H1 (cell line): ENCODE measurements at regions not wholly inside any gene's neighbourhood (a gene's known extent, or its start where the extent isn't known, plus 50 kb on each side); places are given as distances from the start of the nearest gene placed in this dataset.

ENCODE experiments used
- CTCF ChIA-PET: fragments of 300-600 bp; sonication (Branson Sonifier 250); formaldehyde crosslinking; loops from one replicate; lab custom pipeline; 2021; ENCODE audit not compliant: partially characterized antibody; lab: Charles Lee
- POLR2A ChIA-PET: fragments of 300-600 bp; sonication (Branson Sonifier 250); formaldehyde crosslinking; loops from one replicate; lab custom pipeline; 2021; ENCODE audit warnings: inconsistent platforms; ENCODE audit not compliant: partially characterized antibody; lab: Charles Lee
- DNase-seq, 2 experiments: peaks; one replicate each; pipeline versions ENCODE4 v3.0.0 to v3.0.0-alpha.2; 2010 to 2022; ENCODE audit warnings: low spot score in 2 of 2, low read depth in 1 of 2, mixed read lengths in 1 of 2
- FAIRE-seq: peaks from 2 replicates; lab custom pipeline; 2011; peaks lifted over from hg19 to GRCh38; lab: Jason Lieb, UNC
- H2AFZ ChIP-seq: 2 replicates; pipeline ENCODE4 v1.8.1; 2012; ENCODE audit warnings: low read length, inconsistent platforms
- H2AK5ac ChIP-seq: 2 replicates; pipeline ENCODE4 v1.6.1; 2013; ENCODE audit warnings: low read depth, low read length
- H2BK120ac ChIP-seq: replicated peaks from 2 replicates; pipeline ENCODE3; 2013; ENCODE audit warnings: low read depth, low read length, inconsistent platforms
- H2BK12ac ChIP-seq: 2 replicates; pipeline ENCODE4 v1.6.1; 2013; ENCODE audit warnings: low read depth, low read length
- H2BK15ac ChIP-seq: 2 replicates; pipeline ENCODE4 v1.6.1; 2013; ENCODE audit warnings: low read length
- H2BK20ac ChIP-seq: 2 replicates; pipeline ENCODE4 v1.6.1; 2013; ENCODE audit warnings: low read length
- H2BK5ac ChIP-seq: 2 replicates; pipeline ENCODE4 v1.6.1; 2013; ENCODE audit warnings: low read depth, low read length
- H3K14ac ChIP-seq: 2 replicates; pipeline ENCODE4 v1.6.1; 2013; ENCODE audit warnings: inconsistent platforms; ENCODE audit not compliant: insufficient read length
- H3K18ac ChIP-seq: 2 replicates; pipeline ENCODE4 v1.6.1; 2013; ENCODE audit warnings: low read length; ENCODE audit errors: extremely low read depth
- H3K23ac ChIP-seq: 2 replicates; pipeline ENCODE4 v1.6.1; 2013; ENCODE audit warnings: inconsistent platforms; ENCODE audit not compliant: insufficient read length
- H3K23me2 ChIP-seq: 2 replicates; pipeline ENCODE4 v1.6.1; 2013; ENCODE audit warnings: low read depth, low read length
- H3K27ac ChIP-seq: 2 replicates; pipeline ENCODE4 v1.6.1; 2011; ENCODE audit warnings: low read depth, low read length, inconsistent platforms
- H3K27me3 ChIP-seq, 4 experiments: replicated peaks in 1 of 4; 1 replicate in 1 of 4; 2 replicates in 3 of 4; pipeline versions ENCODE4 v1.6.1 to v1.8.1; 2011 to 2013; ENCODE audit warnings: low read length in 3 of 4, mild to moderate bottlenecking in 3 of 4, inconsistent platforms in 2 of 4, mixed read lengths in 2 of 4, moderate library complexity in 1 of 4; ENCODE audit not compliant: control insufficient read depth in 3 of 4, insufficient read depth in 3 of 4; ENCODE audit errors: extremely low read depth in 1 of 4
- H3K36me3 ChIP-seq, 4 experiments: 2 replicates each; pipeline versions ENCODE4 v1.6.1 to v1.8.1; 2011 to 2013; ENCODE audit warnings: mild to moderate bottlenecking in 4 of 4, low read length in 3 of 4, moderate library complexity in 2 of 4, control low read depth in 1 of 4, inconsistent platforms in 1 of 4; ENCODE audit not compliant: insufficient read depth in 4 of 4, control insufficient read depth in 2 of 4
- H3K4ac ChIP-seq: replicated peaks from 2 replicates; pipeline ENCODE3; 2013; ENCODE audit warnings: low read length, low read depth, mixed read lengths, inconsistent platforms; ENCODE audit not compliant: insufficient read length
- H3K4me1 ChIP-seq, 4 experiments: replicated peaks in 1 of 4; 1 replicate in 1 of 4; 2 replicates in 3 of 4; pipeline versions ENCODE4 v1.6.1 to v1.8.1; 2011 to 2013; ENCODE audit warnings: low read length in 3 of 4, inconsistent platforms in 2 of 4, mixed read lengths in 1 of 4; ENCODE audit not compliant: insufficient read depth in 4 of 4, control insufficient read depth in 3 of 4
- H3K4me2 ChIP-seq, 2 experiments: 2 replicates each; pipeline versions ENCODE4 v1.6.1 to v1.8.1; 2011 to 2013; ENCODE audit warnings: low read depth in 2 of 2, low read length in 2 of 2, control low read depth in 1 of 2, inconsistent platforms in 1 of 2, mild to moderate bottlenecking in 1 of 2; ENCODE audit not compliant: insufficient read depth in 1 of 2
- H3K4me3 ChIP-seq, 4 experiments: fragments of 200-600, 300-600 bp in 1 of 4; sonication (generic), shearing (Covaris generic), sonication (Bioruptor Twin) in 1 of 4; 2 replicates each; pipeline versions ENCODE4 v1.5.1 to v1.8.1; 2011 to 2016; ENCODE audit warnings: low read length in 4 of 4, low read depth in 3 of 4, control low read depth in 2 of 4, inconsistent platforms in 2 of 4, mild to moderate bottlenecking in 2 of 4, mixed read lengths in 1 of 4, moderate library complexity in 1 of 4; ENCODE audit not compliant: insufficient read depth in 2 of 4; ENCODE audit errors: extremely low read depth in 1 of 4
- H3K56ac ChIP-seq: replicated peaks from 2 replicates; pipeline ENCODE3; 2013; ENCODE audit warnings: low read depth, mild to moderate bottlenecking, mixed read lengths, low read length, inconsistent platforms; ENCODE audit not compliant: insufficient read length
- H3K79me1 ChIP-seq: 2 replicates; pipeline ENCODE4 v1.6.1; 2013; ENCODE audit warnings: low read depth, low read length, control low read depth
- H3K79me2 ChIP-seq, 2 experiments: 2 replicates each; pipeline versions ENCODE4 v1.6.1 to v1.8.1; 2012 to 2013; ENCODE audit warnings: low read length in 2 of 2, mild to moderate bottlenecking in 2 of 2, inconsistent platforms in 1 of 2; ENCODE audit not compliant: insufficient read depth in 2 of 2, control insufficient read depth in 1 of 2
- H3K9ac ChIP-seq, 4 experiments: replicated peaks in 1 of 4; 1 replicate in 1 of 4; 2 replicates in 3 of 4; pipeline versions ENCODE4 v1.6.1 to v1.8.1; 2011 to 2013; ENCODE audit warnings: low read depth in 3 of 4, low read length in 3 of 4, control low read depth in 2 of 4, mild to moderate bottlenecking in 2 of 4, moderate library complexity in 2 of 4, inconsistent platforms in 1 of 4; ENCODE audit errors: extremely low read depth in 1 of 4
- H3K9me3 ChIP-seq, 2 experiments: 2 replicates each; pipeline versions ENCODE4 v1.6.1 to v1.8.1; 2012 to 2013; ENCODE audit warnings: mild to moderate bottlenecking in 2 of 2, moderate library complexity in 2 of 2, control low read depth in 1 of 2, inconsistent platforms in 1 of 2, low read depth in 1 of 2, low read length in 1 of 2, mixed read lengths in 1 of 2; ENCODE audit not compliant: insufficient read depth in 2 of 2
- H4K20me1 ChIP-seq, 2 experiments: replicated peaks in 1 of 2; 2 replicates each; pipeline versions ENCODE3 to v1.8.1; 2011 to 2013; ENCODE audit warnings: inconsistent platforms in 2 of 2, low read length in 2 of 2, mild to moderate bottlenecking in 1 of 2; ENCODE audit not compliant: insufficient read depth in 2 of 2, control insufficient read depth in 1 of 2
- H4K5ac ChIP-seq: 2 replicates; pipeline ENCODE4 v1.6.1; 2013; ENCODE audit warnings: low read length, low read depth, mixed read lengths, inconsistent platforms; ENCODE audit not compliant: insufficient read length
- H4K8ac ChIP-seq: 2 replicates; pipeline ENCODE4 v1.8.0; 2013; ENCODE audit warnings: mild to moderate bottlenecking, moderate library complexity, low read length, inconsistent platforms; ENCODE audit not compliant: insufficient read depth; ENCODE audit errors: extremely low read depth
- H4K91ac ChIP-seq: replicated peaks from 2 replicates; pipeline ENCODE3; 2013; ENCODE audit warnings: low read length, mixed read lengths, inconsistent platforms; ENCODE audit not compliant: insufficient read length
- BCL11A ChIP-seq, 2 experiments: IDR thresholded peaks; one replicate each; pipeline ENCODE4 v1.6.1; 2011; ENCODE audit warnings: low read depth in 2 of 2, low read length in 2 of 2, mild to moderate bottlenecking in 2 of 2
- BRCA1 ChIP-seq: IDR thresholded peaks from 2 replicates; pipeline ENCODE4 v1.6.1; 2012; ENCODE audit warnings: low read depth, low read length, improper control_type of control experiment
- FOSL1 ChIP-seq: IDR thresholded peaks from 2 replicates; pipeline ENCODE4 v1.6.1; 2011; ENCODE audit warnings: mild to moderate bottlenecking, low read depth, low read length, moderate library complexity; ENCODE audit not compliant: insufficient read depth
- GTF2F1 ChIP-seq: IDR thresholded peaks from 2 replicates; pipeline ENCODE4 v1.6.1; 2012; ENCODE audit warnings: low read depth, low read length, improper control_type of control experiment, borderline replicate concordance
- HDAC2 ChIP-seq, 2 experiments: fragments of 300-600 bp in 1 of 2; sonication (generic) in 1 of 2; IDR thresholded peaks; 2 replicates each; pipeline ENCODE4 v1.6.1; 2011 to 2012; ENCODE audit warnings: low read depth in 2 of 2, low read length in 2 of 2, mild to moderate bottlenecking in 2 of 2, moderate library complexity in 2 of 2, borderline replicate concordance in 1 of 2, inconsistent platforms in 1 of 2
- NANOG ChIP-seq: IDR thresholded peaks from 2 replicates; pipeline ENCODE4 v1.6.1; 2011; ENCODE audit warnings: low read length, low read depth, mild to moderate bottlenecking, inconsistent platforms; ENCODE audit not compliant: insufficient read depth, poor library complexity, severe bottlenecking
- RAD21 ChIP-seq, 2 experiments: IDR thresholded peaks in 1 of 2; conservative IDR thresholded peaks in 1 of 2; 2 replicates each; pipeline ENCODE4 v1.6.1; 2011; ENCODE audit warnings: low read depth in 2 of 2, low read length in 2 of 2, improper control_type of control experiment in 1 of 2, inconsistent platforms in 1 of 2, mild to moderate bottlenecking in 1 of 2, moderate library complexity in 1 of 2
- SP2 ChIP-seq: IDR thresholded peaks from 2 replicates; pipeline ENCODE4 v1.6.1; 2012; ENCODE audit warnings: mild to moderate bottlenecking, low read length, inconsistent platforms
- SRF ChIP-seq: IDR thresholded peaks from 2 replicates; pipeline ENCODE4 v1.6.1; 2011; ENCODE audit warnings: mild to moderate bottlenecking, low read depth, low read length, moderate library complexity
- WGBS, 2 experiments: shearing (Covaris generic) in 1 of 2; methylation state at CpG; one replicate each; pipeline versions ENCODE4 v1.1.6 to v1.1.7; 2013 to 2015; ENCODE audit warnings: low lambda C conversion rate in 2 of 2, mixed read lengths in 2 of 2, inconsistent platforms in 1 of 2, low coverage in 1 of 2, missing lambda C conversion rate in 1 of 2; ENCODE audit not compliant: insufficient replicate concordance in 2 of 2, insufficient coverage in 1 of 2, insufficient read length in 1 of 2; ENCODE audit errors: extremely low coverage in 1 of 2, missing lambda C conversion rate in 1 of 2; 5-methylcytosine and 5-hydroxymethylcytosine counted together
- TF ChIP-seq, protein P1 (sequence below): IDR thresholded peaks from 2 replicates; pipeline ENCODE4 v1.6.1; 2011; ENCODE audit warnings: low read length, improper control_type of control experiment
- TF ChIP-seq, protein P2 (sequence below): IDR thresholded peaks from 2 replicates; pipeline ENCODE4 v1.6.1; 2011; ENCODE audit warnings: low read depth, mild to moderate bottlenecking, low read length; ENCODE audit not compliant: insufficient read depth

DNA sequence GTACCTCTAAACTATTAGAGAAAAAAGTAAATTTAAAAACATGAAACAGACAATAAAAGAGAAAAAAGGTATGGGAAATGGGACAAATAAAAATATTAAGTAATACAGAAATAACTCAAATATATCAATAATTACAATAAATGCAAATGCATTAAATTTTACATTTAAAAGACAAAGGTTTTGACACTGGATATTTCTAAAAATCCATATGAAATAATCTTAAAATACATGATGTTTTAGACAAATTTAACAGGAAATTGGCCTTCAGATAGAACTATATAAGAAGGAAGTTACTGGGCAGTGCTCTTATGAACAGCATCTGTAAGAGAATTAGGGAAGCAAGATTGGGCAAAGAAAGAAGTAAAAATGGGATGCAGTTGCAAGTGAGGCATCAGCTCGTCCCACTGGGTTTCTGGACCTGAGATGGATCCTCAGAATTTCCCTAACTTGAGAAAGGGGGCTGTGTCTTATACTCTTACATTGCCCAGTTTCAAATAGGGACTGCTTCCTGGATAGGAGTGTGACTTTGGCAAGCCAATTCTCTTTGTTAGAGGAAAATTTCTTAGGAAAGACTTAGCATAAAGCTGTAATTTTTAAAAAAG is 376.7 kb downstream of the SMOC2 start:
- POLR2A ChIA-PET = no interaction called here
- Histone ChIP-seq H2BK5ac (no peak overlapping the region), H2BK120ac (no peak overlapping the region), H2AFZ (no peak overlapping the region), H3K4me2 (no peak overlapping the region), H3K9me3 (no peaks in the 10 kb centered on the region), H3K79me1 (no peaks in the 10 kb centered on the region), H4K20me1 (no peaks in the 10 kb centered on the region), H3K36me3 (no peaks in the 10 kb centered on the region), H3K18ac (no peak overlapping the region), H3K79me2 (no peaks in the 10 kb centered on the region), H3K56ac (no peak overlapping the region), H3K4ac (no peak overlapping the region), H3K27me3 (no peaks in the 10 kb centered on the region), H3K4me1 (no peaks in the 10 kb centered on the region; a peak in 1 of 7 replicates), H3K4me3 (no peak overlapping the region), H4K91ac (no peak overlapping the region), H4K8ac (no peak overlapping the region), H2AK5ac (no peak overlapping the region), H2BK12ac (no peak overlapping the region), H2BK20ac (no peak overlapping the region), H3K23ac (no peak overlapping the region), H3K23me2 (no peaks in the 10 kb centered on the region), H3K27ac (no peak overlapping the region), H3K9ac (no peak overlapping the region), H2BK15ac (no peak overlapping the region), H4K5ac (no peak overlapping the region), H3K14ac (no peak overlapping the region)
- DNase-seq (no peak), FAIRE-seq (no peak)
- CTCF ChIA-PET = interaction anchor here (0.6 to 1.1 kb wide), 2 partner anchors 14 to 87 kb away, joined by 3 read pairs; no protein-coding TSS in a partner anchor
- 85% methylated on average over 1 of the region's 1 CpG; no CpG with 5 or more reads in 1 of the 2 experiments for WGBS, 2 experiments
- TF ChIP-seq SRF (no peak), HDAC2 (IDR thresholded peaks at IDR 0.05; ENCODE audit: borderline replicate concordance in 1 of 2, low read depth in 2 of 2, low read length in 2 of 2) (no peak), NANOG (no peak), RAD21 (IDR thresholded peaks at IDR 0.05 in 1 of 2, conservative IDR thresholded peaks at IDR 0.05 in 1 of 2; ENCODE audit: low read depth in 2 of 2, low read length in 2 of 2) (no peak), FOSL1 (no peak), GTF2F1 (no peak), BRCA1 (no peak), BCL11A (IDR thresholded peaks at IDR 0.05; ENCODE audit: low read depth in 2 of 2, low read length in 2 of 2) (no peak), SP2 (no peak)
- TF ChIP-seq, protein P1, sequence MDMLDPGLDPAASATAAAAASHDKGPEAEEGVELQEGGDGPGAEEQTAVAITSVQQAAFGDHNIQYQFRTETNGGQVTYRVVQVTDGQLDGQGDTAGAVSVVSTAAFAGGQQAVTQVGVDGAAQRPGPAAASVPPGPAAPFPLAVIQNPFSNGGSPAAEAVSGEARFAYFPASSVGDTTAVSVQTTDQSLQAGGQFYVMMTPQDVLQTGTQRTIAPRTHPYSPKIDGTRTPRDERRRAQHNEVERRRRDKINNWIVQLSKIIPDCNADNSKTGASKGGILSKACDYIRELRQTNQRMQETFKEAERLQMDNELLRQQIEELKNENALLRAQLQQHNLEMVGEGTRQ = no peak
- TF ChIP-seq, protein P2, sequence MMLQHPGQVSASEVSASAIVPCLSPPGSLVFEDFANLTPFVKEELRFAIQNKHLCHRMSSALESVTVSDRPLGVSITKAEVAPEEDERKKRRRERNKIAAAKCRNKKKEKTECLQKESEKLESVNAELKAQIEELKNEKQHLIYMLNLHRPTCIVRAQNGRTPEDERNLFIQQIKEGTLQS = no peak
